ENCODE measurements at regions not wholly inside any gene's neighbourhood (a gene's known extent, or its start where the extent isn't known, plus 50 kb on each side); places are given as distances from the start of the nearest gene placed in this dataset.

GRCh38 chr11:42646959-42647358 lies 664.8 kb upstream of the API5 start:
- no peak for DNase-seq

GRCh38 chr11:42647993-42648392 lies 663.8 kb upstream of the API5 start:
- DNase-seq: no peak

- DNase-seq: no peak
These were observed 660.2 kb upstream of the API5 start for GRCh38 chr11:42651621-42652020.

- no peak for DNase-seq
These were observed 654.6 kb upstream of the API5 start for GRCh38 chr11:42657169-42657568.

- no peak for DNase-seq
These were observed 649.9 kb upstream of the API5 start for GRCh38 chr11:42661942-42662341.

GRCh38 chr11:42669248-42669976 lies 642.4 kb upstream of the API5 start:
- no peak for DNase-seq

- DNase-seq: no peak
These were observed 637.4 kb upstream of the API5 start for GRCh38 chr11:42674436-42674835.

- no peak for DNase-seq
These were observed 604.3 kb upstream of the API5 start for GRCh38 chr11:42707541-42707940.

- no peak for DNase-seq
These were observed 602.6 kb upstream of the API5 start for GRCh38 chr11:42709216-42709615.

- DNase-seq: no peak
These were observed 598.5 kb upstream of the API5 start for GRCh38 chr11:42713279-42713678.

- no peak for DNase-seq
These were observed 598.0 kb upstream of the API5 start for GRCh38 chr11:42713753-42714152.

- DNase-seq: no peak
These were observed 590.9 kb upstream of the API5 start for GRCh38 chr11:42720716-42721563.

GRCh38 chr11:42727879-42728278 lies 583.9 kb upstream of the API5 start:
- no peak for DNase-seq

- DNase-seq: no peak
These were observed 549.4 kb upstream of the API5 start for GRCh38 chr11:42762348-42762747.

GRCh38 chr11:42764936-42765335 lies 546.9 kb upstream of the API5 start:
- DNase-seq: no peak

GRCh38 chr11:42768576-42768975 lies 543.2 kb upstream of the API5 start:
- DNase-seq: no peak

- DNase-seq: no peak
These were observed 541.2 kb upstream of the API5 start for GRCh38 chr11:42770444-42771065.

GRCh38 chr11:42772886-42773285 lies 538.9 kb upstream of the API5 start:
- DNase-seq: no peak

GRCh38 chr11:42773729-42774128 lies 538.1 kb upstream of the API5 start:
- DNase-seq: no peak

- DNase-seq: no peak
These were observed 537.2 kb upstream of the API5 start for GRCh38 chr11:42774567-42774966.

- no peak for DNase-seq
These were observed 534.0 kb upstream of the API5 start for GRCh38 chr11:42777776-42778175.

GRCh38 chr11:42778193-42778592 lies 533.6 kb upstream of the API5 start:
- DNase-seq: no peak

GRCh38 chr11:42779555-42779954 lies 532.2 kb upstream of the API5 start:
- DNase-seq: no peak

GRCh38 chr11:42786981-42787380 lies 524.8 kb upstream of the API5 start:
- no peak for DNase-seq
